HCT116 (cell line): ENCODE measurements at regions not wholly inside any gene's neighbourhood (a gene's known extent, or its start where the extent isn't known, plus 50 kb on each side); places are given as distances from the start of the nearest gene placed in this dataset.

Experiments used
- ATAC-seq: fragments of 200-7000 bp; cut with Tn5 transposase; 2 replicates; pipeline ENCODE4 v1.9.1; 2020; ENCODE audit warnings: mild to moderate bottlenecking, moderate library complexity
- BruUV-seq: library from RNA; stranded (reverse); fragments of 400-500 nt; replicated peaks from 2 replicates; lab custom pipeline; 2021; lab: Mats Ljungman, UMichigan
- CTCF ChIA-PET: fragments of 300-600 bp; sonication (Branson Sonifier 250); formaldehyde crosslinking; loops from one replicate; lab custom pipeline; 2021; ENCODE audit warnings: antibody characterized with exemption; lab: Charles Lee
- POLR2A ChIA-PET: fragments of 300-600, 350-600 bp; sonication (Branson Sonifier 250); formaldehyde crosslinking; loops from one replicate; lab custom pipeline; 2021; ENCODE audit warnings: antibody characterized with exemption; lab: Charles Lee
- RAD21 ChIA-PET, 2 experiments: fragments of 300-600 bp; sonication (Branson Sonifier 250); formaldehyde crosslinking; loops; one replicate each; lab custom pipeline; 2023; ENCODE audit warnings: low total read pairs in 2 of 2; ENCODE audit not compliant: uncharacterized antibody in 2 of 2, unreplicated experiment in 2 of 2, low non-redundant PET in 1 of 2; lab: Charles Lee
- DNase-seq: peaks from one replicate; pipeline ENCODE4 v3.0.0-alpha.2; 2010; ENCODE audit warnings: low read depth, low spot score
- H2AFZ ChIP-seq: fragments of 200-600 bp; shearing (Covaris generic), sonication (generic); 2 replicates; pipeline ENCODE4 v1.6.1; 2017; ENCODE audit warnings: low read depth, mixed run types, mixed read lengths, antibody characterized with exemption, low read length; ENCODE audit not compliant: poor library complexity, severe bottlenecking
- H3K27ac ChIP-seq: 2 replicates; pipeline ENCODE4 v1.5.1; 2012; ENCODE audit warnings: low read depth, low read length
- H3K27me3 ChIP-seq: fragments of 200-600 bp; sonication (generic); 2 replicates; pipeline ENCODE4 v1.6.1; 2016; ENCODE audit warnings: mixed run types, low read length, mixed read lengths; ENCODE audit not compliant: insufficient read depth
- H3K36me3 ChIP-seq, 2 experiments: fragments of 200-500 bp in 1 of 2; fragments of 200-600 bp in 1 of 2; sonication (Bioruptor generic) in 1 of 2; sonication (generic) in 1 of 2; 2 replicates each; pipeline versions ENCODE4 v1.5.1 to v1.6.1; 2014 to 2016; ENCODE audit warnings: low read length in 2 of 2, inconsistent platforms in 1 of 2, mixed read lengths in 1 of 2, mixed run types in 1 of 2; ENCODE audit not compliant: insufficient read depth in 2 of 2, control insufficient read depth in 1 of 2
- H3K4me1 ChIP-seq, 2 experiments: fragments of 200-600 bp in 1 of 2; sonication (generic) in 1 of 2; 2 replicates each; pipeline versions ENCODE4 v1.5.1 to v1.6.1; 2012 to 2017; ENCODE audit warnings: low read length in 2 of 2, inconsistent platforms in 1 of 2, mild to moderate bottlenecking in 1 of 2, mixed read lengths in 1 of 2, mixed run types in 1 of 2, moderate library complexity in 1 of 2; ENCODE audit not compliant: insufficient read depth in 2 of 2, control insufficient read depth in 1 of 2
- H3K4me2 ChIP-seq: fragments of 200-600 bp; sonication (generic); 2 replicates; pipeline ENCODE4 v1.6.1; 2017; ENCODE audit warnings: mixed run types, low read length, mixed read lengths
- H3K4me3 ChIP-seq, 2 experiments: fragments of 200-600 bp in 1 of 2; sonication (generic) in 1 of 2; replicated peaks in 1 of 2; 2 replicates each; pipeline ENCODE4 v1.5.1; 2011 to 2016; ENCODE audit warnings: low read length in 2 of 2, control low read depth in 1 of 2, low read depth in 1 of 2, mild to moderate bottlenecking in 1 of 2, mixed read lengths in 1 of 2, mixed run types in 1 of 2
- H3K79me2 ChIP-seq: fragments of 200-600 bp; sonication (generic); 2 replicates; pipeline ENCODE4 v1.6.1; 2017; ENCODE audit warnings: mild to moderate bottlenecking, mixed run types, low read length, moderate library complexity, mixed read lengths; ENCODE audit not compliant: insufficient read depth
- H3K9ac ChIP-seq: fragments of 200-600 bp; sonication (generic); 2 replicates; pipeline ENCODE4 v1.6.1; 2016; ENCODE audit warnings: low read length, mixed read lengths
- H3K9me2 ChIP-seq: fragments of 200-600 bp; sonication (generic), shearing (Covaris generic); 2 replicates; pipeline ENCODE4 v1.6.1; 2017; ENCODE audit warnings: mixed run types, mild to moderate bottlenecking, moderate library complexity; ENCODE audit not compliant: insufficient read depth
- H3K9me3 ChIP-seq, 2 experiments: fragments of 200-500 bp in 1 of 2; fragments of 200-600 bp in 1 of 2; sonication (Bioruptor generic) in 1 of 2; sonication (generic) in 1 of 2; 2 replicates each; pipeline ENCODE4 v1.6.1; 2014 to 2017; ENCODE audit warnings: low read length in 2 of 2, mixed read lengths in 2 of 2, inconsistent platforms in 1 of 2, low read depth in 1 of 2, mild to moderate bottlenecking in 1 of 2, mixed run types in 1 of 2, moderate library complexity in 1 of 2; ENCODE audit not compliant: control insufficient read depth in 1 of 2, insufficient read depth in 1 of 2
- H4K20me1 ChIP-seq: fragments of 200-600 bp; sonication (generic), shearing (Covaris generic); 2 replicates; pipeline ENCODE4 v1.6.1; 2017; ENCODE audit warnings: mixed run types, mild to moderate bottlenecking, moderate library complexity; ENCODE audit not compliant: insufficient read depth
- CEBPB ChIP-seq: IDR thresholded peaks from 2 replicates; pipeline ENCODE4 v1.6.1; 2012; ENCODE audit warnings: low read depth
- EZH2 ChIP-seq: fragments of 200-600 bp; sonication (generic); IDR thresholded peaks from 2 replicates; pipeline ENCODE4 v1.6.1; 2017; ENCODE audit warnings: antibody characterized with exemption, mixed run types
- POLR2A ChIP-seq: IDR thresholded peaks from 2 replicates; pipeline ENCODE4 v1.7.0; 2011; ENCODE audit warnings: borderline replicate concordance; ENCODE audit not compliant: insufficient read depth, insufficient read length; ENCODE audit errors: extremely low read depth
- REST ChIP-seq: IDR thresholded peaks from 2 replicates; pipeline ENCODE4 v1.6.1; 2012; ENCODE audit warnings: low read depth
- SP1 ChIP-seq: IDR thresholded peaks from 2 replicates; pipeline ENCODE4 v1.6.1; 2012; ENCODE audit warnings: low read depth
- ZNF274 ChIP-seq: fragments of 200-500 bp; sonication (Bioruptor generic); IDR thresholded peaks from 2 replicates; pipeline ENCODE4 v1.6.1; 2014; ENCODE audit warnings: mild to moderate bottlenecking, low read depth, low read length, inconsistent platforms
- intact Hi-C: fragments of 100-400 bp; cut with micrococcal nuclease; formaldehyde crosslinking; loops from 2 replicates; pipeline ENCODE4 v1.10.0; 2022

- Histone ChIP-seq H3K4me1 (no peaks in the 10 kb centered on the region), H3K79me2 (no peaks in the 10 kb centered on the region), H3K9ac (no peak overlapping the region), H3K36me3 (no peaks in the 10 kb centered on the region), H2AFZ (no peak overlapping the region), H3K27ac (no peak overlapping the region), H3K9me2 (no peaks in the 10 kb centered on the region), H3K4me3 (no peak overlapping the region), H3K9me3 (no peaks in the 10 kb centered on the region), H3K27me3 (peaks cover 40% of the 10 kb centered on the region; the same call in 1 of the 2 replicates), H3K4me2 (no peak overlapping the region), H4K20me1 (no peaks in the 10 kb centered on the region)
- TF ChIP-seq EZH2, result no peak
- no peak for TF ChIP-seq POLR2A
- no peak for TF ChIP-seq SP1
- no peak for TF ChIP-seq ZNF274
- RAD21 ChIA-PET, result no interaction called here
- BruUV-seq, result no TSS peak
- DNase-seq (no peak), ATAC-seq (no peak)
- intact Hi-C loops, result no loop called here
- CTCF ChIA-PET, result no interaction called here
- POLR2A ChIA-PET, result no interaction called here
These were observed 90.7 kb downstream of the MAB21L3 start for GRCh38 chr1:116201911-116202310.

- POLR2A ChIA-PET, result no interaction called here
- no peak for ATAC-seq
- RAD21 ChIA-PET, result no interaction called here
- Histone ChIP-seq H3K36me3 (no peaks in the 10 kb centered on the region), H3K79me2 (no peaks in the 10 kb centered on the region), H3K27ac (no peak overlapping the region), H3K4me2 (no peak overlapping the region), H4K20me1 (no peaks in the 10 kb centered on the region), H3K9me2 (no peaks in the 10 kb centered on the region), H3K27me3 (peaks cover 40% of the 10 kb centered on the region; the same call in 1 of the 2 replicates), H3K9ac (no peak overlapping the region), H3K4me3 (no peak overlapping the region), H3K9me3 (no peaks in the 10 kb centered on the region), H3K4me1 (no peaks in the 10 kb centered on the region), H2AFZ (no peak overlapping the region)
- no peak for DNase-seq
- no TSS peak for BruUV-seq
- TF ChIP-seq SP1, result no peak
- no peak for TF ChIP-seq REST
- TF ChIP-seq CEBPB, result no peak
- CTCF ChIA-PET, result no interaction called here
- intact Hi-C loops, result no loop called here
These were observed 92.1 kb downstream of the MAB21L3 start for GRCh38 chr1:116203181-116203723.
